CD4-positive, CD25-positive, alpha-beta regulatory T cell (primary cell): ENCODE measurements at regions not wholly inside any gene's neighbourhood (a gene's known extent, or its start where the extent isn't known, plus 50 kb on each side); places are given as distances from the start of the nearest gene placed in this dataset.

Source experiments
- ATAC-seq, 2 donors: fragments of 150-1000 bp; cut with Tn5 transposase; one replicate each; pipeline ENCODE4 v1.10.0; 2021; ENCODE audit warnings: low read depth in 2 of 2, moderate number of reproducible peaks in 2 of 2, moderate library complexity in 1 of 2
- DNase-seq, 3 donors: peaks; one replicate each; pipeline versions ENCODE4 v3.0.0 to v3.0.0-alpha.2; 2012 to 2022; ENCODE audit warnings: mixed read lengths in 1 of 3
- H3K27ac ChIP-seq: one replicate; pipeline ENCODE4 v1.7.0; 2013; ENCODE audit warnings: mild to moderate bottlenecking, low read length; ENCODE audit not compliant: insufficient read depth, poor library complexity, severe bottlenecking
- H3K27me3 ChIP-seq: one replicate; pipeline ENCODE4 v1.7.0; 2013; ENCODE audit warnings: low read length; ENCODE audit not compliant: control insufficient read depth, insufficient read depth
- H3K36me3 ChIP-seq: one replicate; pipeline ENCODE4 v1.7.0; 2013; ENCODE audit warnings: mild to moderate bottlenecking, low read length, moderate library complexity; ENCODE audit not compliant: control insufficient read depth, insufficient read depth
- H3K4me1 ChIP-seq: 2 replicates; pipeline ENCODE4 v1.7.0; 2013; ENCODE audit warnings: mild to moderate bottlenecking, low read length; ENCODE audit not compliant: insufficient read depth, control insufficient read depth, poor library complexity, severe bottlenecking
- H3K4me3 ChIP-seq: one replicate; pipeline ENCODE4 v1.7.0; 2013; ENCODE audit warnings: low read depth, mild to moderate bottlenecking, low read length, moderate library complexity
- H3K9me3 ChIP-seq, 2 experiments: 1 replicate in 1 of 2; 2 replicates in 1 of 2; pipeline ENCODE4 v1.7.0; 2013; ENCODE audit warnings: low read length in 2 of 2, mild to moderate bottlenecking in 1 of 2, moderate library complexity in 1 of 2; ENCODE audit not compliant: control insufficient read depth in 2 of 2
- H3K27ac Mint-ChIP-seq, 3 donors: one replicate each; pipeline ENCODE4 v1.8.0; 2020 to 2022; ENCODE audit warnings: mild to moderate bottlenecking in 3 of 3, mixed read lengths in 3 of 3, moderate library complexity in 2 of 3
- H3K27me3 Mint-ChIP-seq: one replicate; pipeline ENCODE4 v1.8.0; 2022; ENCODE audit warnings: mild to moderate bottlenecking, mixed read lengths
- H3K36me3 Mint-ChIP-seq: one replicate; pipeline ENCODE4 v1.8.0; 2020; ENCODE audit warnings: mixed read lengths
- H3K4me1 Mint-ChIP-seq, 4 donors: one replicate each; pipeline ENCODE4 v1.8.0; 2020 to 2022; ENCODE audit warnings: mixed read lengths in 4 of 4, mild to moderate bottlenecking in 1 of 4
- H3K4me3 Mint-ChIP-seq, 4 donors: one replicate each; pipeline ENCODE4 v1.8.0; 2020 to 2022; ENCODE audit warnings: mild to moderate bottlenecking in 4 of 4, mixed read lengths in 4 of 4, moderate library complexity in 3 of 4
- H3K9me3 Mint-ChIP-seq, 7 donors: one replicate each; pipeline ENCODE4 v1.8.0; 2020 to 2022; ENCODE audit warnings: mixed read lengths in 7 of 7, mild to moderate bottlenecking in 3 of 7, moderate library complexity in 2 of 7

GRCh38 chr13:111415765-111416164, 95.3 kb downstream of the TEX29 start:
- Mint-ChIP-seq H3K27me3 (peaks cover 10% of the 10 kb centered on the region), H3K27ac (no peak overlapping the region), H3K4me3 (no peak overlapping the region), H3K36me3 (no peaks in the 10 kb centered on the region), H3K4me1 (peaks cover 0 to 2% (median 0%) of the 10 kb centered on the region in 4 donors), H3K9me3 (no peaks in the 10 kb centered on the region)
- DNase-seq (no peak), ATAC-seq (no peak)
- no peaks in the 10 kb centered on the region for H3K27me3 ChIP-seq
- H3K9me3 ChIP-seq = no peaks in the 10 kb centered on the region
- no peak overlapping the region for H3K4me3 ChIP-seq
- H3K27ac ChIP-seq = no peak overlapping the region
- H3K36me3 ChIP-seq = no peaks in the 10 kb centered on the region
- no peaks in the 10 kb centered on the region for H3K4me1 ChIP-seq

GRCh38 chr13:111418101-111418500, 97.7 kb downstream of the TEX29 start:
- Mint-ChIP-seq H3K27ac (no peak overlapping the region), H3K9me3 (peaks cover 0 to 4% (median 0%) of the 10 kb centered on the region in 7 donors), H3K4me1 (no peaks in the 10 kb centered on the region), H3K36me3 (no peaks in the 10 kb centered on the region), H3K27me3 (peaks cover 6% of the 10 kb centered on the region), H3K4me3 (no peak overlapping the region)
- ATAC-seq (no peak), DNase-seq (no peak)
- no peaks in the 10 kb centered on the region for H3K9me3 ChIP-seq
- H3K27ac ChIP-seq = no peak overlapping the region
- H3K4me1 ChIP-seq = no peaks in the 10 kb centered on the region
- no peak overlapping the region for H3K4me3 ChIP-seq
- H3K27me3 ChIP-seq = no peaks in the 10 kb centered on the region
- no peaks in the 10 kb centered on the region for H3K36me3 ChIP-seq

- Mint-ChIP-seq H3K36me3 (no peaks in the 10 kb centered on the region), H3K9me3 (peaks cover 0 to 4% (median 0%) of the 10 kb centered on the region in 7 donors), H3K4me1 (no peaks in the 10 kb centered on the region), H3K27me3 (peaks cover 4% of the 10 kb centered on the region), H3K27ac (no peak overlapping the region), H3K4me3 (no peak overlapping the region)
- no peak for ATAC-seq
- Histone ChIP-seq H3K27me3 (no peaks in the 10 kb centered on the region), H3K9me3 (no peaks in the 10 kb centered on the region), H3K4me3 (no peak overlapping the region), H3K36me3 (no peaks in the 10 kb centered on the region), H3K27ac (no peak overlapping the region), H3K4me1 (no peaks in the 10 kb centered on the region)
- no peak for DNase-seq
These were observed 99.9 kb downstream of the TEX29 start for GRCh38 chr13:111420113-111420876.

GRCh38 chr13:111421216-111421615, 100.8 kb downstream of the TEX29 start:
- no peaks in the 10 kb centered on the region for H3K9me3 ChIP-seq
- H3K4me1 ChIP-seq = no peaks in the 10 kb centered on the region
- DNase-seq (no peak), ATAC-seq (no peak)
- H3K36me3 Mint-ChIP-seq = no peaks in the 10 kb centered on the region
- H3K27ac ChIP-seq = no peak overlapping the region
- no peak overlapping the region for H3K27ac Mint-ChIP-seq
- no peaks in the 10 kb centered on the region for H3K27me3 ChIP-seq
- H3K9me3 Mint-ChIP-seq = peaks cover 0 to 4% (median 0%) of the 10 kb centered on the region in 7 donors
- H3K4me3 Mint-ChIP-seq = no peak overlapping the region
- H3K36me3 ChIP-seq = no peaks in the 10 kb centered on the region
- peaks cover 4% of the 10 kb centered on the region for H3K27me3 Mint-ChIP-seq
- H3K4me3 ChIP-seq = no peak overlapping the region
- no peaks in the 10 kb centered on the region for H3K4me1 Mint-ChIP-seq

GRCh38 chr13:111422348-111422747, 101.9 kb downstream of the TEX29 start:
- no peak for DNase-seq
- H3K4me3 ChIP-seq = no peak overlapping the region
- H3K27ac Mint-ChIP-seq = peak overlapping the region in 1 of 3 donors; percentile 54
- no peaks in the 10 kb centered on the region for H3K4me1 Mint-ChIP-seq
- H3K27me3 ChIP-seq = no peaks in the 10 kb centered on the region
- no peak overlapping the region for H3K4me3 Mint-ChIP-seq
- H3K27ac ChIP-seq = no peak overlapping the region
- no peak for ATAC-seq
- no peaks in the 10 kb centered on the region for H3K9me3 ChIP-seq
- peaks cover 6% of the 10 kb centered on the region for H3K27me3 Mint-ChIP-seq
- no peaks in the 10 kb centered on the region for H3K4me1 ChIP-seq
- peaks cover 0 to 4% (median 0%) of the 10 kb centered on the region in 7 donors for H3K9me3 Mint-ChIP-seq
- H3K36me3 ChIP-seq = no peaks in the 10 kb centered on the region
- H3K36me3 Mint-ChIP-seq = no peaks in the 10 kb centered on the region

- H3K4me1 ChIP-seq = no peaks in the 10 kb centered on the region
- Mint-ChIP-seq H3K36me3 (no peaks in the 10 kb centered on the region), H3K27me3 (peaks cover 4% of the 10 kb centered on the region), H3K4me3 (no peak overlapping the region), H3K27ac (no peak overlapping the region), H3K4me1 (no peaks in the 10 kb centered on the region), H3K9me3 (peaks cover 0 to 4% (median 0%) of the 10 kb centered on the region in 7 donors)
- no peak overlapping the region for H3K4me3 ChIP-seq
- DNase-seq = no peak
- no peaks in the 10 kb centered on the region for H3K9me3 ChIP-seq
- no peaks in the 10 kb centered on the region for H3K36me3 ChIP-seq
- H3K27ac ChIP-seq = no peak overlapping the region
- H3K27me3 ChIP-seq = peaks cover 2% of the 10 kb centered on the region
- no peak for ATAC-seq
These were observed 102.8 kb downstream of the TEX29 start for GRCh38 chr13:111423168-111423785.

- no peak overlapping the region for H3K4me3 Mint-ChIP-seq
- no peak overlapping the region for H3K27ac ChIP-seq
- no peaks in the 10 kb centered on the region for H3K4me1 ChIP-seq
- H3K27me3 ChIP-seq = peaks cover 2% of the 10 kb centered on the region
- H3K9me3 ChIP-seq = no peaks in the 10 kb centered on the region
- peaks cover 4% of the 10 kb centered on the region for H3K27me3 Mint-ChIP-seq
- H3K9me3 Mint-ChIP-seq = peaks cover 0 to 4% (median 0%) of the 10 kb centered on the region in 7 donors
- DNase-seq (no peak), ATAC-seq (no peak)
- H3K36me3 ChIP-seq = no peaks in the 10 kb centered on the region
- no peak overlapping the region for H3K27ac Mint-ChIP-seq
- no peaks in the 10 kb centered on the region for H3K36me3 Mint-ChIP-seq
- peaks cover 0 to 3% (median 0%) of the 10 kb centered on the region in 4 donors for H3K4me1 Mint-ChIP-seq
- H3K4me3 ChIP-seq = no peak overlapping the region
These were observed 103.7 kb downstream of the TEX29 start for GRCh38 chr13:111424134-111424533.

GRCh38 chr13:111425326-111425725, 104.9 kb downstream of the TEX29 start:
- Mint-ChIP-seq H3K36me3 (no peaks in the 10 kb centered on the region), H3K27ac (no peak overlapping the region), H3K4me3 (no peak overlapping the region), H3K27me3 (peaks cover 4% of the 10 kb centered on the region), H3K4me1 (peaks cover 0 to 6% (median 0%) of the 10 kb centered on the region in 4 donors), H3K9me3 (peaks cover 0 to 4% (median 0%) of the 10 kb centered on the region in 7 donors)
- Histone ChIP-seq H3K27me3 (peaks cover 2% of the 10 kb centered on the region), H3K4me1 (no peaks in the 10 kb centered on the region), H3K4me3 (no peak overlapping the region), H3K9me3 (no peaks in the 10 kb centered on the region), H3K27ac (no peak overlapping the region), H3K36me3 (no peaks in the 10 kb centered on the region)
- DNase-seq (no peak), ATAC-seq (no peak)
